ENCODE measurements at regions not wholly inside any gene's neighbourhood (a gene's known extent, or its start where the extent isn't known, plus 50 kb on each side); places are given as distances from the start of the nearest gene placed in this dataset.

DNA sequence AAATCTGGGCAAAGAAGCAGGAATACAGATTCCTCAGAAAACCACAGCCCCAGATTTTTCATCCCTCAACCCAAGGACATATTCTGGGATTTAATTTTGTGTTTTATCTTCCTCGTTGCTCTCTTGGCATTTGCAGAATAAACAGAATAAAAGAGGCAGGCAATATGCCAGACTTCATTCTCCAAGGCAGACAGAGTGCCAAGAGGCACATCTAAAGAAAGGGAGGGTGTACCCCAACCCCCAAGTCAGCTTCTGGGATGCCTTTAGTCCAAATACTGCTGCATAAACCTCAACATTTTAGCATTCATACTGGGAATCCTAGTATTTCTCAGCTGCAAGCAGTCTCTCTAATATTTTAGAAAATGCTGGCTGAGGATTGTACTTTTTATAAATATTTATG lies 629.2 kb downstream of the KLHL13 start:
- Mint-ChIP-seq H3K36me3 (no peaks in the 10 kb centered on the region), H3K9me3 (no peaks in the 10 kb centered on the region), H3K4me3 (no peak overlapping the region), H3K27ac (no peak overlapping the region), H3K27me3 (ENCODE audit: insufficient read depth, low read depth) (peaks cover 2% of the 10 kb centered on the region), H3K4me1 (no peaks in the 10 kb centered on the region)
- no peak overlapping the region for H3K27ac ChIP-seq
- peaks cover 9% of the 10 kb centered on the region for H3K4me1 ChIP-seq
- H3K27me3 ChIP-seq, result no peaks in the 10 kb centered on the region
- no peak overlapping the region for H2AFZ ChIP-seq (replicated peaks)
- H3K79me2 ChIP-seq (ENCODE audit: low read depth), result no peaks in the 10 kb centered on the region
- H3K4me3 ChIP-seq, result no peak overlapping the region
- peaks cover 6% of the 10 kb centered on the region for H3K9me3 ChIP-seq (ENCODE audit: low read depth)
- no peak overlapping the region for H3K9ac ChIP-seq
- no peaks in the 10 kb centered on the region for H4K20me1 ChIP-seq (ENCODE audit: low read depth)
- no peaks in the 10 kb centered on the region for H3K36me3 ChIP-seq
- no peaks in the 10 kb centered on the region for H3F3A ChIP-seq (ENCODE audit: low read depth)
- no peak for DNase-seq (ENCODE audit: low spot score)
- TF ChIP-seq EZH2phosphoT487 (IDR thresholded peaks at IDR 0.05) (no peak), EZH2 (IDR thresholded peaks at IDR 0.05) (no peak)
- TF ChIP-seq, protein P1, sequence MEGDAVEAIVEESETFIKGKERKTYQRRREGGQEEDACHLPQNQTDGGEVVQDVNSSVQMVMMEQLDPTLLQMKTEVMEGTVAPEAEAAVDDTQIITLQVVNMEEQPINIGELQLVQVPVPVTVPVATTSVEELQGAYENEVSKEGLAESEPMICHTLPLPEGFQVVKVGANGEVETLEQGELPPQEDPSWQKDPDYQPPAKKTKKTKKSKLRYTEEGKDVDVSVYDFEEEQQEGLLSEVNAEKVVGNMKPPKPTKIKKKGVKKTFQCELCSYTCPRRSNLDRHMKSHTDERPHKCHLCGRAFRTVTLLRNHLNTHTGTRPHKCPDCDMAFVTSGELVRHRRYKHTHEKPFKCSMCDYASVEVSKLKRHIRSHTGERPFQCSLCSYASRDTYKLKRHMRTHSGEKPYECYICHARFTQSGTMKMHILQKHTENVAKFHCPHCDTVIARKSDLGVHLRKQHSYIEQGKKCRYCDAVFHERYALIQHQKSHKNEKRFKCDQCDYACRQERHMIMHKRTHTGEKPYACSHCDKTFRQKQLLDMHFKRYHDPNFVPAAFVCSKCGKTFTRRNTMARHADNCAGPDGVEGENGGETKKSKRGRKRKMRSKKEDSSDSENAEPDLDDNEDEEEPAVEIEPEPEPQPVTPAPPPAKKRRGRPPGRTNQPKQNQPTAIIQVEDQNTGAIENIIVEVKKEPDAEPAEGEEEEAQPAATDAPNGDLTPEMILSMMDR (IDR thresholded peaks at IDR 0.05), result no peak
- no peak overlapping the region for H3K4me2 ChIP-seq

DNA sequence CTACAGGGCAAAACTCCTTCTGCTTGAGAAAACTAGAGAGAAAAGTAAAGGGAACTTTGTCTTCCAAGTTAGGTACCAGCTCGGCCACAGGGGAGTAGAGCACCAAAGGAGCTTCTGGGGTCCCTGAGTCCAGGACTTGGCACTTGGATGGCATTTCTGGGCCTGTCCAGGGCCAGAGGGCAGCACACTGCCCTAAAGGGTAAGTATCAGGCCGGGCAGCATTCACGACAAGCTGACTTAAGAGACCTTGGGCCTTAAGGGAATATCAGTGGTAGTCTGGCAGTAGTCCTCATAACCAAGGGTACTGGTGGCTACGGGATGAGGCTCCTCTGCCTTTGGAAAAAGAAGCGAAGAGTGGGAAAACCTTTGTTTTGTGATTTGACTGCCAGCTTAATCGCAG lies 632.7 kb downstream of the KLHL13 start:
- H4K20me1 ChIP-seq (ENCODE audit: low read depth), result no peaks in the 10 kb centered on the region
- H3K9me3 ChIP-seq (ENCODE audit: low read depth), result no peaks in the 10 kb centered on the region
- Mint-ChIP-seq H3K4me3 (no peak overlapping the region), H3K27ac (no peak overlapping the region), H3K9me3 (no peaks in the 10 kb centered on the region), H3K4me1 (no peaks in the 10 kb centered on the region), H3K27me3 (ENCODE audit: insufficient read depth, low read depth) (peaks cover 6% of the 10 kb centered on the region), H3K36me3 (no peaks in the 10 kb centered on the region)
- no peaks in the 10 kb centered on the region for H3K36me3 ChIP-seq
- H3K9ac ChIP-seq, result no peak overlapping the region
- TF ChIP-seq EZH2 (IDR thresholded peaks at IDR 0.05), result no peak
- no peak overlapping the region for H3K27ac ChIP-seq
- no peaks in the 10 kb centered on the region for H3F3A ChIP-seq (ENCODE audit: low read depth)
- no peak overlapping the region for H3K4me2 ChIP-seq
- H3K4me3 ChIP-seq, result no peak overlapping the region
- no peaks in the 10 kb centered on the region for H3K79me2 ChIP-seq (ENCODE audit: low read depth)
- H3K27me3 ChIP-seq, result no peaks in the 10 kb centered on the region
- DNase-seq (ENCODE audit: low spot score), result no peak
- no peak overlapping the region for H2AFZ ChIP-seq (replicated peaks)
- no peaks in the 10 kb centered on the region for H3K4me1 ChIP-seq

DNA sequence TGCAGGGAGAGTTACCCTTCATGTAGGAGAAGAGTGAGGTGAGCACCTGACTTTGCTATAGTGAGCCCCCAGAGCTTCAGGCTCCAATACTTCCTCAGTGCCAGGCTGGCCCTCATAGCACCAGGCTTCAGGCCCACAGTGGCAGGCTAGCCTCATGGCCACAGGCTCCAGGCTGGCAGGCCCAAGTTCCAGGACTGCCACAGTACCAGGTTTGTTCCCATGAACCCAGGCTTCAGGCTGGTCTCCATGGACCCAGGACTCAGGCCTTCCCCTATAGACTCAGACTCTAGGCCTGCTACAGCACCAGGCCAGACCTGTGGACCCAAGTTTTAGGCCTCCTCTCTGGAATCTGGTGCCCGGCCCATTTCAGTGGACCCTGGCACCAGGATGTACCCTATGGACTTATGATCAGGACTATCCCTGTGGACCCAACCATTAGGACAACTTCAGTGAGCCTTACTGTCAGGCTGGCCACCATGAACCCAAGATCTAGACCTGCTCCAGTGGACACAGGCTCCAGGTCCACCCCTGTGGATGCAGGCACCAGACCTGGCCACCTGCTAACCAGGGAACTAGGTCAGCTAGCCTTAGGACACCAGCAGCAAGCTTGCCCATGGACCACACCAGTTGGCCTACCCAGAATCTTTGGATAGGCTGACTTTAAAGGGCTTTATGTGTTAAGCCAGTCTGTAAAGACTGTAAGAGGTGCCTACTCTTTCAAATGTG lies 658.2 kb downstream of the KLHL13 start:
- Mint-ChIP-seq H3K27ac (no peak overlapping the region), H3K27me3 (ENCODE audit: insufficient read depth, low read depth) (peaks cover 2% of the 10 kb centered on the region), H3K36me3 (no peaks in the 10 kb centered on the region), H3K9me3 (peaks cover 3% of the 10 kb centered on the region), H3K4me3 (no peak overlapping the region), H3K4me1 (no peaks in the 10 kb centered on the region)
- Histone ChIP-seq H3K36me3 (no peaks in the 10 kb centered on the region), H4K20me1 (ENCODE audit: low read depth) (no peaks in the 10 kb centered on the region), H3F3A (ENCODE audit: low read depth) (no peaks in the 10 kb centered on the region), H3K27ac (no peak overlapping the region), H3K9ac (no peak overlapping the region), H3K4me3 (no peak overlapping the region), H3K27me3 (no peaks in the 10 kb centered on the region), H2AFZ (replicated peaks) (no peak overlapping the region), H3K79me2 (ENCODE audit: low read depth) (no peaks in the 10 kb centered on the region), H3K9me3 (ENCODE audit: low read depth) (peaks cover 14% of the 10 kb centered on the region), H3K4me2 (no peak overlapping the region), H3K4me1 (no peaks in the 10 kb centered on the region)
- DNase-seq (ENCODE audit: low spot score), result no peak
- TF ChIP-seq, protein P1 (IDR thresholded peaks at IDR 0.05), result no peak
- TF ChIP-seq EZH2 (IDR thresholded peaks at IDR 0.05), result no peak
- TF ChIP-seq EZH2phosphoT487 (IDR thresholded peaks at IDR 0.05), result no peak

DNA sequence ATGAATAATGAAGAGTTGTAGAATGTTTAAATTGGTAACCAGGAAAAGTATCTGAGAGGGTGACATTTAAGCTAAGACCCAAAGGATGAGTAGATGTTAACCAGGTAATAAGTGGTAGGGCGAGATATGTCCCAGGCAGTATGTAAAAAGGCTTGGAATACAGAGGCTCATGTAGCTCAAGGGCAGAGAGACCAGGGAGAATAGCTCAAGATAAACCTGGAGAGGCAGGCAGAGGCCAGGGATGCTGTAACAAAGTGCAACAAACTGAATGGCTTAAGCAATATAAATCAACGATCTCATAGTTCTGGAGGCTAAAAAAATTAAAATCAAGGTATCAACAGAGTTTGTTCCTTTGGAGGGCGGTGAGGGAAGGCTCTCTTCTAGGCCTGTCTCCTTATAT lies 660.8 kb downstream of the KLHL13 start:
- no peaks in the 10 kb centered on the region for H3K36me3 Mint-ChIP-seq
- Histone ChIP-seq H3K4me2 (no peak overlapping the region), H3K9me3 (ENCODE audit: low read depth) (peaks cover 14% of the 10 kb centered on the region), H4K20me1 (ENCODE audit: low read depth) (no peaks in the 10 kb centered on the region), H3K36me3 (no peaks in the 10 kb centered on the region), H3K9ac (no peak overlapping the region), H3K4me3 (no peak overlapping the region), H3K79me2 (ENCODE audit: low read depth) (no peaks in the 10 kb centered on the region), H2AFZ (replicated peaks) (no peak overlapping the region), H3F3A (ENCODE audit: low read depth) (no peaks in the 10 kb centered on the region), H3K27me3 (no peaks in the 10 kb centered on the region), H3K27ac (no peak overlapping the region), H3K4me1 (no peaks in the 10 kb centered on the region)
- DNase-seq (ENCODE audit: low spot score), result no peak
- H3K4me1 Mint-ChIP-seq, result no peaks in the 10 kb centered on the region
- no peaks in the 10 kb centered on the region for H3K9me3 Mint-ChIP-seq
- H3K27ac Mint-ChIP-seq, result no peak overlapping the region
- no peak overlapping the region for H3K4me3 Mint-ChIP-seq
- TF ChIP-seq EZH2 (IDR thresholded peaks at IDR 0.05) (no peak), EZH2phosphoT487 (IDR thresholded peaks at IDR 0.05) (no peak)
- TF ChIP-seq, protein P1 (IDR thresholded peaks at IDR 0.05), result no peak
- H3K27me3 Mint-ChIP-seq (ENCODE audit: insufficient read depth, low read depth), result peaks cover 2% of the 10 kb centered on the region

Data from neural progenitor cell (in vitro differentiated cells).